ENCODE measurements at regions not wholly inside any gene's neighbourhood (a gene's known extent, or its start where the extent isn't known, plus 50 kb on each side); places are given as distances from the start of the nearest gene placed in this dataset.
A peak's percentile ranks its signal among the peaks of the same experiment; 100 is the strongest.

DNA sequence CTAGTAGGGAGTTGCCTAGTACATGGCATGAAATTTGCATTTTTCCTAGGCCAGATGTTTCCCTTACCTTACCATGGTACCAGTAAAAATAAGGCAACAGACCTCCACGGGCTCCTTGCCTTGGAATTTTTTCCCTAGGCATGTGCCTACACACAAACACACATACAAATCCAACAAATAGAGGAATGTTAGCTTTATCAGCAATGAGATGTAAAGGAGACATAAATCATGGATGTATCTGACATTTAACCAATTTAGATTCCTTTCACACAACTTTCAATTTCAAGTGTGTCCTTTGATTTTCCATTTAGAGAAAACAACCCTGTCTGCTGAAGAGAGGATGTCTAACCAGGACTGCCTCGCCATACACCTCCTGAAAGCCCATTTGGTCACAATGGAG, 209.7 kb upstream of the SP4 start:
- DNase-seq (no peak), ATAC-seq (no peak)

DNA sequence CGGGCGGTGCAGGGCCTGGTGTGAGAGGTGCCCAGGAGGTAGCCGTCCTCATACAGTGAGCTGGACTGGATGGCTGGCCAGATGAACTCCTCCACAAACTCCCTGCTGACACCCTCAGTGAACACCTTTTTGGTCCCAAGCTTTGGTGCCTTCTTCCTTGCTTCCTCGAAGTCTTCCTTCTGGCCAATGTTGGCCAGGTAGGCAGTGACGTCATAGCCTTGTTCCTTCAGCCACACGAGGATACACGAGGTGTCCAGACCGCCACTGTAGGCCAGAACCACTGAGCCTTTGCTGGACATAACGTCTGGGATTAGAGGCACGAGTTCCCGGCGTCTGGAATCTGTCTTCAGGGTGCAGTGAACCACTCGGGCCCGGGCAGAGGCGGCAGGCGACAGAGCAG, 206.8 kb upstream of the SP4 start:
- DNase-seq (no peak), ATAC-seq (no peak)

DNA sequence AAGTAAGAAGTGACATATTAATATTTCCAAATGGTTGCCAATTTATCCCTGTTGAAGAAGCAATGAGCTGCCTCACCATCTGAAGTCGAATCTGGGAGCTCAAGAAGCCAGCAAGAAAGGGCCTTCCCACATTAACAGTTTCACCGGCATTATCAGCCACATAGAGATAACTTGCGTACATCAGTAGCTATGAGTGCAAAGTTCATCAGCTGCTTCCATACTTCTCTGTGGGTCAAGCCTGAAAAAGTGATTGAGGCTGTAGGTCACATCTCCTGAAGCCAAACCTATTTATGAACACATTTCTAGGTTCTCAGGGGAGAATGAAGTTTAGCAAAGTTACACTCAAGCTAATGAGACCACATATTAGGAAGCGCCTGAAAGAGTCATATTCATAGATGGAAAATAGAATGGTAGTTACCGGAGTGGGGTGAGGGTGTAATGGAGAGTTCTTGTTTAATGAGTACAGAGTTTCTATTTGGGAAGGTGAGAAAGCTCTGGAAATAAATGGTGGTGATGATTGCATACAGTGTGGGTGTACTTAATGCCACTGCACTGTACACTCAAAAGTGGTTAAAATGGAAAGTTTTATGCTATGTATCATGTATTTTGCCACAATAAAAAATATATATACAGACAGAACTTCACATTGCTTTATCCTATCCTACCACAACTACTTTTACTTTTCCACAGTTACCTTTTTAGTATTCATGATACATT, 189.3 kb upstream of the SP4 start:
- DNase-seq, result no peak
- peak; percentile 73 for ATAC-seq

DNA sequence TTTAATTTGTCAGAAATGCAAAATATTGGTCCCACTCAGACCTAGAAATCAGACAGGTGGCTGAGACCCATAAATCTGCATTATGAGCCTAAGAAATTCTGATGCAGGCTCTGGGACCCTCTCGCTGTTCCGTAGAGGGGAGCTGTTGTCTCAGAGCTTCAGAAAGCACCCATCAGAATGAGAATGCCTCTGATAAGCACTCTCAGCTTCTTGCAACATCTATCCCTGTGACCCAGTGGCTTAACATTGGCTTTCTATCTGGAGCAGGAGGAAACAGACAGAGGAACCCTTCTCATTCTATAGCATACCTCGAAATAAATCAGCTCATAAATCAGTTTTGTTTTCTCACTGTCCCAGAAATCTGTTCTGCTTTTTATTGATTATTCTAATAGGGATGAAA, 184.6 kb upstream of the SP4 start:
- DNase-seq (no peak), ATAC-seq (no peak)

DNA sequence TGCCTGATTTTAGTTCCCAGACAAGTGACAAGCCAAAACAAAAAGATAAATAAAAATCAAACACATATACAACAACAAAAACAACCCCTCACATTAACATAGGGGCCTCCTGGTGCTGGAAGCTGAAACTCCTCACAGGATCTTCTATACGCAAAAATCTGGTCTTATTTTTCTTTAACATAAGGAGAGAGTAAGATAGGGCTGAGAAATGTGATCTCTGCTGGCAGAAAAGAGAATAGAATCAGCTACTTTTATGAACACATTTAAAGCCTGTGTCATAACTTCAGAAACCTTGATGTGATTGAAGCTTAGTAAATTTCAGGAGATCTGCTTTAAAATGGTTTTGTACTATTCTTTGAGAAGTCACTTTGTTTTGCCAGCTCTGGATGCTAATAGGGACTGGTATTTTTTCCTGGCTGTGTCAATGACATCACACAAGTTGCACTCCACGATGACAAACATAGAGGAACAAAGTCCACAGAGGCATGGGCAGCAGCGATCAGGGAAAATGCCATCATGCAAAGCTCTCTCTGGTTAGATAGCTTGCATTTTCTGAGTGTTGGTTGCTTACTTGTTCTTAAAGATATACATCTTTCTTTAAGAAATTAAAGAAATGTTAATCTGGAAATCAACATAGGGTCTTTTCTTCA, 176.6 kb upstream of the SP4 start:
- ATAC-seq (no peak), DNase-seq (no peak)

DNA sequence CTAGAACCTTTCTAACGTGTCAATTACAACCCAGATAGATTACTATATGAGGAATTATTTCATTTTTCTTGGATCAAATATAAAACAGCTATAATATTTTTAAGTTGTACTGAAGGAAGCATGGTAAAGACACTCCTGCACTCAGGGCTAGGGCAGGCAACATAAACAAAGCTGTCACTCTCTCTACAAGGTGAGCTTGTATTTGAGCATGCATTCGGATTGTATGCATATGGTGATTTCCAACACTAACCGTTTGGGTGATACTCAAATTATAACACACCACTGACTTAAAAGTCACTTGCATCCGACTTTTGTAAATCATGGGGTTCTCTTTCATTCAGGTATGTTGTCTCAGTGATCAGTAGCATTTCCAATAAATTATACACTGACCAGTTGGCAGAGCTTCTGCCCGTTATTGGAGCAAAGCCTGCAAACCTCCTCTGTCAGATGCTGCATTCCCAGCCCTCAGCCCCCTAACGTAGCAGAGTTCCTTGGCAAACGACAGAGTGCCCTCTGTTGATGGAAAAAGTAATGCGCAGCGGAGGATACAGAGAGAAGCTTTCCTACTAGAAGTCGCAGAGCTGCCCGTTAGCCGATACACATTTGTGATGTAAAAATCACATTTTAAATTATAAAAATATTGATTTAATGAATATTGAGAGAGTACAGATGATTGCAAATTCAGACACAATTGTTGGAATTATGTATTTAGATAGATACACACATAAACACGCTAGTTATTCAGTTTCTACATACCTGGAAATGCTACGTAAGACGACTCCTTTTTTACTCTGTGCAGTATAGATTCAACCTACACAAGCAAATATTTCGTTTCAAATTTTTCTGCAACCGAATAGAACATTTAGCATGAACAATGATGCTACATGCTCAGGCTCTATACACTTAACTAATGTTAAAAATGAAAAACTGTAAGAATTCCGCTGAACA, 173.9 kb upstream of the SP4 start:
- ATAC-seq, result peak; percentile 66
- DNase-seq, result peak; percentile 49

DNA sequence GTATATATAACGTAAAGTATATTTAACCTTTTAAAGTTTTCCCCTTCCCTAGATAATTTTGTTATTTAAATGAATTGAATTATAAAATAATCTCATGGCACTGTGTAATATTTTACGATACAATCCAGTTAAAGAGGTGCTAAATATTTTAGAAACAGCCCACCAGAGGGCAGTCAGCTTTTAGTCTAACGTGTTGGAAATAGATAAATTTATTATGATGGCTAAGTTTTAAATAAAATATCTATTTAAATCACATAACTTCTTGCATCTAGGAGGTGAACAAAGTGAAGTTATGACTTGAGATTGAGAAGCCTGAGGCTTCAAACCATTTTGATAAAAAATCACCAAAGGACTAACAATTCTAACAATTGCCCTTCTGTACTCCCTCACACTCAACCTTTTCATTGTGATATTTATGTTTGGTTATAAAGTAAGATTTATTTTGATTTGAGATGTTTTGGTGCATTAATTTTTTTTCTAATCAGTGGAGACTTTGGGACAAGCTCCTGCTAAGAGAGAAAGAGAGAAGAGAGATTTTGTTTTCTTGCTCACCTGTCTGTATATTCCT, 171.5 kb upstream of the SP4 start:
- no peak for ATAC-seq
- peak; percentile 9 for DNase-seq

DNA sequence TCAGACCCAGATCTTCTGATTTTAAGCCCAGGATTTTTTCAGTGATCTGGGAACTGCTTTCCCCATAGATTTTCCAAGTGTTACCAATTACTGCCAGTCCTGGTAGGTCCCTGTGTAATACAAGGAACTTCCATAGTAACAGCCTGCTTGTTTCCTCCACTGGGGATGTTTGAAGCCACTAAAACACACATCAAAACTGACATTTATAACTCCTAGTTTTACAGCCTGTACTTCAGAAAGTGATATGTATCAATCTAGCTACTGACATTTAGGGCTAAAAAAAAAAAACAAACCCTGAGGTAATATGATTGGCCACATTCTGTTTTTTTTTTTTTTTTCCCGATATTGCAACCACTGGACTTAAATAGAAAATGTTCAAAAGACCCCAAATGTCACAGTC, 166.9 kb upstream of the SP4 start:
- no peak for ATAC-seq

DNA sequence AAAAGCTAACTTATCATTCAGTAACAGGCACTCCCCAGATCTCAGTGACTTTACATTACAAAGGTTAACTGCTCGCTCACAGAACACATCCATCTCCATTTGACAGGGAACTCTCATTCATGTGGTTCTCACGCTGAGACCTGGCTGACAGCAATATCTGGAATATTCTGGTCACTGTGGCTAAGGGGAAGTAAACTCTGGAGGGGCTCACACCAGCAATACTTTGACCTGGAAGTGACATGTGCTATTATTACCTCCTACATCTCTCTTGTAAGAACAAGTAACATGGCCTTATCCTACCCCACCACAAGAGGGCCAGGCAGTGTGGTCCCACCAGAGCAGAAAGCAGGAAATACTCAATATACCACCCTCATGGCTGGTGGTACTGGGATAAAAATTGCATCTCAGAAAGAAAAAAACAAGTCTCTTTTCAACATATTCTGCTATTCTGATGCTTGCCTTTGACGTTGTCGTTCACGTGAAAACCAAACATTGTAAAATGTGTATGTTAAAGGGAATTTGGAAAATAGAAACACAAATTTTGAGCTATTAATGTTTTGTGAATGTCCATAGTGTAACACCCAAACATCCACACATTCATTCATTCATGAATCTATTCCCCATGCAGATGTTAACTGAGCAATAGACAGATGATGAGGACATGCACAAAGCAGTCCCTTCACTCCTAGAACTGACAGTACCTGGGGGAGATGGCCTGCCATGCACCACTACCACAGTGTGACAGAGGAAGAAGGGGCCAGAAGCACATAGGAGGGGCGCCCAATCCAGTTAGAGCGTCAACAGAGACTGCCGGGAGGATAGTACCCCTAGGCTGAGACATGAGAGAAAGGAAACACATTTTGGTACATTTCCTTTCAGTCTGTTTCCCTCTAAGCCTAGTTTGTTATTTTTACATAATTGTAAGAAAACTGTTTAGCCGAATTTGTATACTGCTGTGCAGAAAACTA, 166.0 kb upstream of the SP4 start:
- DNase-seq (peak; percentile 53), ATAC-seq (peak; percentile 90)

More for the DNA sequence above, 166.9 kb upstream of the SP4 start:
- no peak for DNase-seq

DNA sequence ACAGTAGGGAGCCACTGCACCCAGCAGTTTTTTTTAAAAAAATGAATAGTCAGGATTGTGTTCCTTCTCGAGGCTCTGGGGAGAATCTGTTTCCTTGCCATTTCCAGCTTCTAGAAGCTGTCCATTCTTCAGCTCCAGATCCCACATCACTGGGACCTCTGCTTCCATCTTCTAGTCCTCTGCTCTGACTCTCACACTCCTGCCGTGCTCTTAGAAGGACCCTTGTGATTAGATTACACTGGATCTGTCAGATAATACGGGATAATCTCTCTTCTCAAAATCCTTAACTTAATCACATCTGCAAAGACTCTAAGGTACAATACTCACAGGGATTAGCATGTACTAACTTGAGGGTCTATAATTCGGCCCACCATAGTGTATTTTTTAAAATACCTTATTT, 158.9 kb upstream of the SP4 start:
- DNase-seq, result no peak
- no peak for ATAC-seq

DNA sequence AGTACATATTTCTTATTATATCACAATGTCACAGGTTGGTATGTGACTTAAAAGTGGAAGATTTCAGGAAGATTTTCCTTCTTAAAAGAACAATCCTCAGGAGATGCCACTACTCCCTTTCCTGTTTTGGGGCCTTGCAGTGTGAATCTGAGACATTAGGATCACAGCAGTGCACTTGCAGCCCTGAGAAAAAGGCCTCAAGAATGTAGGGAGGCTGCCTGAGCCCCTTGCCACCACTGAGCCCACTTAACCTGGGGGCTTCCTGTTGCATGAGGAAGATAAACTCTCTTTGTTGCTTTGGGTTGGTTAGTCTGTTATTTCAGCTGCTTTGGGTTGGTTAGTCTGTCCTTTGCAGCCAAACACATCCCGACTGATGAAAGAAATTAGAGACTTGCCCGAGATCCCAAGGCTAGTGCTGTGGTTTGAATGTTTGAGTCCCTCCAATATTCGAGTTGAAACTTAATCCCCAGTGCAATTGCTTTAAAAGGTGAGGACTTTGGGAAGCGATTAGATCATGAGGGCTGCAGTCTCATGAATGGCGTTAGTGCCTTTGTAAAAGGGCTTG, 151.3 kb upstream of the SP4 start:
- DNase-seq, result no peak
- ATAC-seq, result no peak

DNA sequence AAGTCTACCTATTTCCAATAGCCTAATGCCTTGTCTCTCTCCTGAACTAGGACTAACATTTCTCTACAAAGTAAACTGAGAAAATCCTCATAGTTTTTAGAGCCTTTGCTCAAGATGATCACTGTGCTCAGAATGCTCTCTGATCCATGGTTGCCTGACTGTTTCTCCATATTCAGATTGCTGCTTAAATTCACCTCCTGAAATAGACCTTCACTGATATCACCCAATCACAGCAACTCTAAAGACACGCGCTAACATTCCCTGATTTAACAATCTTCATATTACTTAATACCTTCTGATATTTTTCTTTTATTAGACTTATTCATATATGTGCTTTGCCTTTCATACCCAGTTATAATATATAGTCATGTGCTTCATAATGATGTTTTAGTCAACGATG, 148.9 kb upstream of the SP4 start:
- ATAC-seq (no peak), DNase-seq (no peak)

DNA sequence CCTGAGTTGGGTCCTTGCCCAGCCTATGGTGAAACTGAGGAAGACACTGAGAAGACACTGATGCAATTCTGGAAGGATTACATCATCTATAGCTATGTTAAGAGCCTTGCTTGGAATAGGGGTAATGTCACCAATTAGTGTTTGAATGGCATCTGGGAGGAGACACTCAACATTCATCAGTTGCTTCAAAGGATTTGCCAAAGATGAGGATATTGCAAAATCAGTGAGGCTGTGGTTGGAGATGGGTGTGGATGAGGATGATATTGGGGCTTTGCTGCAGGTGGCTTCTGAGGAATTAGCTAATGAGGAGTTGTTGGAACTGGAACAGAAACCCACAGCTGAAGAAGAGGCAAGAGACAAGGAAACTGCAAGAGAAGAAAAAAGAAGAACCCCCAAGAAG, 146.7 kb upstream of the SP4 start:
- ATAC-seq (no peak), DNase-seq (no peak)

DNA sequence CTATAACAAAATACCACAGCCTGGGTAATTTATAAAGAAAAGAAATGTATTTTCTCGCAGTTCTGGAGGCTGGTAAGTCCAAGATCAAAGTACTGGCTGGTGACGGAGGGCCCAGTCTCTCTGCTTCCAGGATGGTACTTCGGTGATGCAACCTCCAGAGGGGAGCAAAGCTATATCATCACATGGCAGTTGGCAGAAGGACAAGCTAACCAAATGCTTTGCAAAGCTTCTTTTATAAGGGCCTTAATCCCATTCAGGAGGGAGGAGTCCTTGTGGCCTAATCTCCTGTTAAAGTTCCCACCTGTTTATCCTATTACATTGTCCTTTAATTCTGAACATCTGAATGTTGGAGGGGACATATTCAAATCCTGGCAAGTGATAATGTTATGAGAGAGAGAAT, 134.1 kb upstream of the SP4 start:
- ATAC-seq (no peak), DNase-seq (no peak)

DNA sequence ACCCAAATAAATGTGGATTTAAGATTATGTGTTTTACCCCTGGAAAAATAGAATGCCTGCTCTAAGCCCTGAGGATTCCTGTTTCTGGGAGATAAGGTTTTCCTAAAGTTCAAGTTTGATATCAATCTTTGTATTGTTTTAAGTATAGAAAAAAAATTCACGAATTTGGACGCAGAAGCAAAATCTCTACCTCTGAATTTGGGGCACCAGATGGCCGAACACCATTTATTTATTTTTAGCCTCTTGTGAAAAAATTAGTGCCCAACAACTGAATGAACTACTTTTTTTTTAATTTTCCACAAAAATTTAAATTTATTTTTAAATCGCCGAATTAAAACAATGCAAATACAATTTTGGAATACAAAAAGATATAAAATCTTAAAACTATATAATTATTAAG, 128.1 kb upstream of the SP4 start:
- ATAC-seq, result no peak
- no peak for DNase-seq

DNA sequence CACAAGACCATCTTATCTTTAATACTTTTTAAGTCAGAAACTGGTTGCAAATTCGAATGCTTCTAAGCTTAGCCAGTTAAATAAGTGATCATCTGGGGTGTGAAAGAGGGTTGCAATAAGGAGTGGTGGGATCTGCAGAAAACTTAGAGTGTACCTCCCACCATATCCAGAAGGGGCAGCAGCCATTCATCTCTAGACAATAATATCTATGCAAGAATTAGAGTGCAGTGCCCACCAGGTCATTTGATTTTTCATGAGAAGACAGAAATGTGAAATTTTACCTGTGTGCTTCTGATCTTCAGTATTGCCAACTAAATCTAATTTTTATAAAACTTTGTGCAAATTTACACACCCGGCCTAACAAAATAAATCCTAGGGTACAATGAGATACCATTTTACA, 127.2 kb upstream of the SP4 start:
- ATAC-seq, result no peak
- DNase-seq, result no peak

DNA sequence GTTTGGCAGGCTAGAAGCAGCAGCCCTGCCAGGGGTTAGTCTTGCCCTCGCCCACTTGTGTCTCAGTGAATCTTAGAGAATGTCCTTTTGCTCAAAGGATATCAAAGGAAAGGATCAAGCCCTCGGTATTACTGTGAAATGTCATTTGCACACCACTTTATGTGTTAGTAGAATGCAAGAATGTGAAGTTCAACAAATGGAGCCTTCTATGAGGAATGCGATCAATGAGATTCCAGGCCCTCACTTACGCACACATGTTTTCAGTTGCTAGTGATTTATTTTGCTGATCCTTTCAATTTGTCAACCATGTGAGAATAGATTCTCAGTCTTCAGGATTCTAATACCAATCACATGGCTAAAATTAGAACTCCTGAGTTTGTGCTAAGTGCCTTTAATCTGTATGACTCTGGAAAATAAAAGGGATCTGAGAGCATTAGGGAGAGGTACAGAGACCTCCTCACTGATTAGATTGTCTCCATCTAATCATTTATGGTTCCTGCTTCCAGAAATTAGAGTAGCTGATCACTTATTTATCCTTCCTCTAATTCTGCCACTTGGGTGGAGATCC, 123.0 kb upstream of the SP4 start:
- ATAC-seq (no peak), DNase-seq (no peak)

DNA sequence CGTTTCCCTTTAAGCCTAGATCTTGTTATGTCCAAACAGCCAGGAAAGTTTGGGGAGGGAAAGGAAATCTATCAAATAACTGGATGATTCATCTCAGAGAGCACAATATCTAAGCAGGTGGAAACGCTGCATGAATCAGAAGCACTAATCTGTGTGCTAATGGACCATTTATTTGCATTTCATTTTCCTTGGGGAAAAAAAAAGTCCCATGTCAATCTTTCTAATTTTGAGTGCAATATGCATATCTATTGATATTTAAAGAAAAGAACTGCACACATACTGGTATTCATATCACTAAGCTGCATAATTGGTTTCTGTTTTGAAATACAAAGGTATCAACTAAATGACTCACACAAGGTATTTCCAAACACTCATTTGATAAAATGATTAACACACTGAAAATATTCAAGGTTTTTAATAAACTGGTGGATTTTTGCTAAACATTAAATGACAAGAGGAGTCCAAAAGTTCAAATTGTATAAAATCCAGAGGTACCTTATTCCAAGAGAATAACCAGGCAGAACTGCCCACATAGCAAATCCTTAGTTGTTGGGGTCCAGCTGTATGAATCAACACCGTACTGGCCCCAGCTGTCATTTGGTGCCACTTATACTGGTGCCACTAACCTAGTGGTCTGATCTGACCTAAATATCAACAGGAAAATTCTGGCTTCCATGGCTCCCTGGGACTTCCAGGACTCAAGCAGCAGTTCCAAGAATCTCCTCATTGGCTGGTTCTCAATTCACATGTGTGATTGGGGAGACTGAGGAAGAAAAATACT, 122.2 kb upstream of the SP4 start:
- peak; percentile 78 for ATAC-seq

DNA sequence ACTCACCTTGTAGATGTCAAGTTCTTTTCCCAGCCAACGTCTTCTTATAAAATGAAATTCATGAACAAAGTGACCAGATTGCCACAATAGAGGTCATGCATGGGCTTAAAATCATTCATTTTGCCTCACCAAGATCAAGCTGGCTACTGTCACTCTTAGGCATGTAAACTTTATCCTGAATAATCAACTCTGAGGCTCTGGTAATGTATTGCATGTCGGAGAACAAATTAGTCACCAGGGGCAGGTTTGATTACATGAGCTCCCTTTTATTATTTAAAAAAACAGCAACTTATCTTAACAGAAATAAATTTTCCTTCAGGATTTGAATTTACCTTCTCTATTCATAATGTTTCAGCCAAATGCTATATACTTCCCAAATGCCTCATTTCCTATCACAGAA, 112.9 kb upstream of the SP4 start:
- no peak for ATAC-seq
- DNase-seq, result no peak

More for the DNA sequence above, 122.2 kb upstream of the SP4 start:
- no peak for DNase-seq

All from stimulated activated naive CD8-positive, alpha-beta T cell treated with anti-CD3 and anti-CD28 coated beads, Interleukin-15, Interleukin-2, amounts not matched to agents 100 U/mL and 50 U/mL, for 24 hours (primary cell).